ENCODE measurements at regions not wholly inside any gene's neighbourhood (a gene's known extent, or its start where the extent isn't known, plus 50 kb on each side); places are given as distances from the start of the nearest gene placed in this dataset.

DNA sequence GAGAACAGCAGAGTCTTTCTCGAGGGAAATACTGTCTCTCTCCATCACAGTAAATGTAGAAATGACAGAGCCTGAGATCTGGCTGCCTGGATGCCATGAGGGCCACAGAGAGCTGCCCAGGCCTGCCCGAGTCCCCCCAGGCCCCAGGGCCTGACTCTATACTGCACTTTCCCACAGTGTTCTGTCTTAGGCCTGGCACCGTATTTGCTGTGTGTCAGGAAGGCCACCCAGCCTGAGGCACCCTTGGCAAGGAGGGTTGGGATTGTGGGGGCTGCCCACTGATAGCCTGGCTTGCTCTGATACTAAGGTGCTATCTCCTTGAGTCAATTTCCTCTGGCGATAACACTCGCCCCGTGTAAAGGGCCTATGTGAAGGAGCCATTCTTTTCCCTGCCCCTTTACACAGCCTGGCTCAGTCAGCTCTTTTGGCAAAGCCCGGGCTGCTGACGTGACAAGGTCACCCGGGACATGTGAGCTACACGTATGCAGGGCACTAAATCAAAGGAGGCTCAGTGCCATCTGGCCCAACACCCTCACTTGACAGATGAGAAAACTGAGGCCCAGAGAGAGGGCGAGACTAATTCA is 630.1 kb upstream of the KLF4 start:
- Mint-ChIP-seq H3K27ac (ENCODE audit: unreplicated experiment) (no peak overlapping the region), H3K4me3 (ENCODE audit: low read depth, unreplicated experiment) (no peak overlapping the region), H3K4me1 (ENCODE audit: low read depth, unreplicated experiment) (no peaks in the 10 kb centered on the region), H3K36me3 (ENCODE audit: insufficient read depth, unreplicated experiment) (no peaks in the 10 kb centered on the region), H3K9me3 (ENCODE audit: low read depth, unreplicated experiment) (no peaks in the 10 kb centered on the region), H3K27me3 (ENCODE audit: unreplicated experiment) (peaks cover 11% of the 10 kb centered on the region)
- CTCF ChIA-PET: no interaction called here
- intact Hi-C loops (cut with micrococcal nuclease; ENCODE audit: unreplicated experiment): no loop called here
- no peak for DNase-seq
- no TSS peak for BruUV-seq (replicated peaks)
- TF ChIP-seq, protein P1, sequence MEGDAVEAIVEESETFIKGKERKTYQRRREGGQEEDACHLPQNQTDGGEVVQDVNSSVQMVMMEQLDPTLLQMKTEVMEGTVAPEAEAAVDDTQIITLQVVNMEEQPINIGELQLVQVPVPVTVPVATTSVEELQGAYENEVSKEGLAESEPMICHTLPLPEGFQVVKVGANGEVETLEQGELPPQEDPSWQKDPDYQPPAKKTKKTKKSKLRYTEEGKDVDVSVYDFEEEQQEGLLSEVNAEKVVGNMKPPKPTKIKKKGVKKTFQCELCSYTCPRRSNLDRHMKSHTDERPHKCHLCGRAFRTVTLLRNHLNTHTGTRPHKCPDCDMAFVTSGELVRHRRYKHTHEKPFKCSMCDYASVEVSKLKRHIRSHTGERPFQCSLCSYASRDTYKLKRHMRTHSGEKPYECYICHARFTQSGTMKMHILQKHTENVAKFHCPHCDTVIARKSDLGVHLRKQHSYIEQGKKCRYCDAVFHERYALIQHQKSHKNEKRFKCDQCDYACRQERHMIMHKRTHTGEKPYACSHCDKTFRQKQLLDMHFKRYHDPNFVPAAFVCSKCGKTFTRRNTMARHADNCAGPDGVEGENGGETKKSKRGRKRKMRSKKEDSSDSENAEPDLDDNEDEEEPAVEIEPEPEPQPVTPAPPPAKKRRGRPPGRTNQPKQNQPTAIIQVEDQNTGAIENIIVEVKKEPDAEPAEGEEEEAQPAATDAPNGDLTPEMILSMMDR (IDR thresholded peaks at IDR 0.05; ENCODE audit: unreplicated experiment): no peak

DNA sequence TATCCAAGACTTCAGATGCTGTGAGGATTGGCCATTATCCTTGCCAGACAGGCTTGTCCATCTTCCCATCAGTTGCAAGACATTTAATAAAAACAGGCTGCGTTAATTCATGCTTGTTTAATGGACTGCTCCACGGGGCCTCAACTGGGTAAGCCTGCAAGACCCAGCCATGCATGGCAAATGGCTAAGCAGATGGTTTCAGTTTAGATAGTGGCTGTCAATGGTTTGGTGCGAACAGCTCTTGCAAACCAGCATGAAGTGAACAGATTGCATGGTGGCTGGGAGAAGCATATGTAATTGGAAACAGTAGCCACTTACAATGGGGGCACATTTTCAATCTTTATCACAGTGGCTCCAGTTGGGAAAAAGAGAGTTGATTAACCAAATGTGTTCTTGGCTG is 628.2 kb upstream of the KLF4 start:
- intact Hi-C loops (cut with micrococcal nuclease; ENCODE audit: unreplicated experiment): no loop called here

DNA sequence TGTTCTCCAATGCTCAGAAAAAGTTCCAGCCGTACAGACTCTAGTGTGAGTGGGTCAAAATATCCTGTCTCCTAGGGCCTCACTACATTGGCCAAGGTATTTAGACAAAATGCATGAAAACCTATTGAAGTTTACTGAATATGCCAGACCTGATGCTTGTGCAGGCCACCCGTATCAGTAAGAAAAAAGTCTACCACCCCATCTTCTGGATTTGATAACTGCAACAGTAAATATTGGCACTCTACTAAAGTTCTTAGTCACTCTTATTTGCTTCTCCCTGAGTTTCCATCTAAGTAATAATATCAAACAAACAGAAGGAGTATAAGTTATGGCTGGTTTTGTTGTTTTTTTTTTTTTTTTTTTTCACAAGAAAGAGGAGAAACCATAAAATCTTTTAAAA is 627.7 kb upstream of the KLF4 start:
- H3K27ac Mint-ChIP-seq (ENCODE audit: unreplicated experiment): no peak overlapping the region
- DNase-seq: no peak
- no TSS peak for BruUV-seq (replicated peaks)
- H3K36me3 Mint-ChIP-seq (ENCODE audit: insufficient read depth, unreplicated experiment): no peaks in the 10 kb centered on the region
- H3K9me3 Mint-ChIP-seq (ENCODE audit: low read depth, unreplicated experiment): no peaks in the 10 kb centered on the region
- H3K27me3 Mint-ChIP-seq (ENCODE audit: unreplicated experiment): peaks cover 11% of the 10 kb centered on the region
- CTCF ChIA-PET: no interaction called here
- H3K4me3 Mint-ChIP-seq (ENCODE audit: low read depth, unreplicated experiment): no peak overlapping the region
- H3K4me1 Mint-ChIP-seq (ENCODE audit: low read depth, unreplicated experiment): no peaks in the 10 kb centered on the region
- TF ChIP-seq, protein P1 (IDR thresholded peaks at IDR 0.05; ENCODE audit: unreplicated experiment): no peak
- intact Hi-C loops (cut with micrococcal nuclease; ENCODE audit: unreplicated experiment): no loop called here

More for the DNA sequence above, 628.2 kb upstream of the KLF4 start:
- H3K4me3 Mint-ChIP-seq (ENCODE audit: low read depth, unreplicated experiment): no peak overlapping the region
- H3K27me3 Mint-ChIP-seq (ENCODE audit: unreplicated experiment): peaks cover 11% of the 10 kb centered on the region
- TF ChIP-seq, protein P1 (IDR thresholded peaks at IDR 0.05; ENCODE audit: unreplicated experiment): no peak
- H3K27ac Mint-ChIP-seq (ENCODE audit: unreplicated experiment): no peak overlapping the region
- no peaks in the 10 kb centered on the region for H3K36me3 Mint-ChIP-seq (ENCODE audit: insufficient read depth, unreplicated experiment)
- H3K9me3 Mint-ChIP-seq (ENCODE audit: low read depth, unreplicated experiment): no peaks in the 10 kb centered on the region
- no peaks in the 10 kb centered on the region for H3K4me1 Mint-ChIP-seq (ENCODE audit: low read depth, unreplicated experiment)
- BruUV-seq (replicated peaks): no TSS peak
- no peak for DNase-seq
- CTCF ChIA-PET: no interaction called here

DNA sequence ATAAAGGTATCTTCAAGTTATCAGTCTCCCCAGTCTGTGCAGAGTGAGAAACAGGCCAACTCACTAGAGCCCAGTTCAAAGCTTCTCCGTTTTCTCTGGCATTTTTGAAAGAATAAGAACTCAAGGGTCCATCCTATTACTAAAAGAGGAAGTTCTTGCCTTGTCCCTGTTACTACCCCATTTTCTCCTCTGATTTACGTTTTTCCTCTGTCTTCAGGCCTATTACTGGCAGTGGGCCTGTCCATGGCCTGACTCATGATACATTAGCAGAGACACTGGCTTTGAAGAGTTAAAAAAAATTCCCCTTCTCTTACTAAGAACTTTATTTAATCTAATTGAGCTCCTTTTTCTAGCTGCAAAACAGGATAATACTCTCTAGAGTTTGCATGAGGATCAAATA is 624.0 kb upstream of the KLF4 start:
- H3K27me3 Mint-ChIP-seq (ENCODE audit: unreplicated experiment): peaks cover 9% of the 10 kb centered on the region
- TF ChIP-seq, protein P1 (IDR thresholded peaks at IDR 0.05; ENCODE audit: unreplicated experiment): no peak
- CTCF ChIA-PET: no interaction called here
- H3K4me3 Mint-ChIP-seq (ENCODE audit: low read depth, unreplicated experiment): no peak overlapping the region
- intact Hi-C loops (cut with micrococcal nuclease; ENCODE audit: unreplicated experiment): no loop called here
- no peaks in the 10 kb centered on the region for H3K9me3 Mint-ChIP-seq (ENCODE audit: low read depth, unreplicated experiment)
- no peak for DNase-seq
- no peak overlapping the region for H3K27ac Mint-ChIP-seq (ENCODE audit: unreplicated experiment)
- H3K4me1 Mint-ChIP-seq (ENCODE audit: low read depth, unreplicated experiment): no peaks in the 10 kb centered on the region
- no peaks in the 10 kb centered on the region for H3K36me3 Mint-ChIP-seq (ENCODE audit: insufficient read depth, unreplicated experiment)
- BruUV-seq (replicated peaks): no TSS peak
